ENCODE measurements at regions not wholly inside any gene's neighbourhood (a gene's known extent, or its start where the extent isn't known, plus 50 kb on each side); places are given as distances from the start of the nearest gene placed in this dataset.

GRCh38 chr7:130906575-130906974, 172.6 kb upstream of the KLF14 start:
- TF ChIP-seq POLR2A (IDR thresholded peaks at IDR 0.05), result no peak
- TF ChIP-seq CTCF (IDR thresholded peaks at IDR 0.05), result no peak

Data from testis (tissue), 2 donors.